Chondrocyte (in vitro differentiated cells): ENCODE measurements at regions not wholly inside any gene's neighbourhood (a gene's known extent, or its start where the extent isn't known, plus 50 kb on each side); places are given as distances from the start of the nearest gene placed in this dataset.

Experiments
- DNase-seq: peaks from one replicate; pipeline ENCODE4 v3.0.0; 2021; ENCODE audit warnings: mixed read lengths, low spot score
- H3K27ac Mint-ChIP-seq: one replicate; pipeline ENCODE4 v1.8.0; 2021; ENCODE audit warnings: mild to moderate bottlenecking, moderate library complexity, mixed read lengths; ENCODE audit not compliant: unreplicated experiment
- H3K27me3 Mint-ChIP-seq: 2 replicates; pipeline ENCODE4 v1.8.0; 2021; ENCODE audit warnings: low read depth, mixed read lengths
- H3K36me3 Mint-ChIP-seq: 2 replicates; pipeline ENCODE4 v1.8.0; 2021; ENCODE audit warnings: low read depth, mixed read lengths
- H3K4me1 Mint-ChIP-seq: 2 replicates; pipeline ENCODE4 v1.8.0; 2021; ENCODE audit warnings: low read depth, mild to moderate bottlenecking, mixed read lengths
- H3K4me3 Mint-ChIP-seq: one replicate; pipeline ENCODE4 v1.8.0; 2021; ENCODE audit warnings: mild to moderate bottlenecking, moderate library complexity, mixed read lengths; ENCODE audit not compliant: unreplicated experiment
- H3K9me3 Mint-ChIP-seq: 2 replicates; pipeline ENCODE4 v1.8.0; 2021; ENCODE audit warnings: low read depth, mixed read lengths
- TF ChIP-seq, protein P1 (sequence below): fragments of 200-600 bp; sonication (generic); IDR thresholded peaks from 2 replicates; pipeline ENCODE4 v1.5.0; 2021; ENCODE audit warnings: antibody characterized with exemption, mild to moderate bottlenecking, moderate library complexity

DNA sequence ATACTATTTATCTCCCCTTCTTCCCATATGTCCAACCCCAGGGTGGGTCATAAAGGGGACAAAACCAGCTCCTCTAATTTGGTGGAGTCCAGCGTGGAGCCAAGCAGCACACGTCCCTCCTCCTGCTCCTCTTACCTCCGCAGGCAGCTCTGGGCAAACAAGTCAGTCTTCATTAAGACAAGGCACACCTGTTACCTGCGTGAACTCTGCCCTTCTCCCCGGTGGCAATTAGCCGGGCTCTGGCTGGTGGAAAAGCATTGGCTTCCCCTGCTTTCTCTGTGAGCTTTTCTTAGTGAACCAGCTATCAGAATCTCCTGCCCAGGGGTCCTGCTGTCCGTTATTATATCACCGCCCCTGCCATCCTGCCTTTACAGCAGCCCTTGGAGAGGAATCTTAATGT, 418.7 kb upstream of the CADM1 start:
- Mint-ChIP-seq H3K9me3 (no peaks in the 10 kb centered on the region), H3K36me3 (peaks cover 2% of the 10 kb centered on the region), H3K4me1 (peaks cover 16% of the 10 kb centered on the region), H3K27ac (no peak overlapping the region), H3K27me3 (peaks cover 18% of the 10 kb centered on the region), H3K4me3 (no peak overlapping the region)
- no peak for DNase-seq
- TF ChIP-seq, protein P1, sequence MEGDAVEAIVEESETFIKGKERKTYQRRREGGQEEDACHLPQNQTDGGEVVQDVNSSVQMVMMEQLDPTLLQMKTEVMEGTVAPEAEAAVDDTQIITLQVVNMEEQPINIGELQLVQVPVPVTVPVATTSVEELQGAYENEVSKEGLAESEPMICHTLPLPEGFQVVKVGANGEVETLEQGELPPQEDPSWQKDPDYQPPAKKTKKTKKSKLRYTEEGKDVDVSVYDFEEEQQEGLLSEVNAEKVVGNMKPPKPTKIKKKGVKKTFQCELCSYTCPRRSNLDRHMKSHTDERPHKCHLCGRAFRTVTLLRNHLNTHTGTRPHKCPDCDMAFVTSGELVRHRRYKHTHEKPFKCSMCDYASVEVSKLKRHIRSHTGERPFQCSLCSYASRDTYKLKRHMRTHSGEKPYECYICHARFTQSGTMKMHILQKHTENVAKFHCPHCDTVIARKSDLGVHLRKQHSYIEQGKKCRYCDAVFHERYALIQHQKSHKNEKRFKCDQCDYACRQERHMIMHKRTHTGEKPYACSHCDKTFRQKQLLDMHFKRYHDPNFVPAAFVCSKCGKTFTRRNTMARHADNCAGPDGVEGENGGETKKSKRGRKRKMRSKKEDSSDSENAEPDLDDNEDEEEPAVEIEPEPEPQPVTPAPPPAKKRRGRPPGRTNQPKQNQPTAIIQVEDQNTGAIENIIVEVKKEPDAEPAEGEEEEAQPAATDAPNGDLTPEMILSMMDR = no peak

DNA sequence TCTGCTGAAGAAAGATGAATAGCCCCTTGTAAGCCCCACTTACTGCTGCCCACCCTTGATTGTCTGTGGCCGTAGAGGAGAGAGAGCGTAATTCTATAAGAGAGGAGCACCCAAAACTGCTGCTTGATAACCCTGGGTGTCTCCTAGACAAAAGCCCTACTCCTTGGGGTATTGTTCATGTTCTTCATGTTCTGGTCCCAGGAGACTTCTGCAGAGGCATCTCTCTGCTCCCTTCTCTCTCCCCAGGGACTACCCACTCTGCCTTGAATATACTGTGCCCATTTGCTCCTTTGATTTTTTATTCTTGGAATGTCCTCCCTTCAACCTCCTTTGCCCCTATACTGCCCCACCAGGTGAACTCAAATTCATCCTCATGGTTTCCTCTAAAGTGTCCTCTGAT, 417.8 kb upstream of the CADM1 start:
- Mint-ChIP-seq H3K9me3 (no peaks in the 10 kb centered on the region), H3K36me3 (peaks cover 2% of the 10 kb centered on the region), H3K27me3 (peaks cover 16% of the 10 kb centered on the region)

DNA sequence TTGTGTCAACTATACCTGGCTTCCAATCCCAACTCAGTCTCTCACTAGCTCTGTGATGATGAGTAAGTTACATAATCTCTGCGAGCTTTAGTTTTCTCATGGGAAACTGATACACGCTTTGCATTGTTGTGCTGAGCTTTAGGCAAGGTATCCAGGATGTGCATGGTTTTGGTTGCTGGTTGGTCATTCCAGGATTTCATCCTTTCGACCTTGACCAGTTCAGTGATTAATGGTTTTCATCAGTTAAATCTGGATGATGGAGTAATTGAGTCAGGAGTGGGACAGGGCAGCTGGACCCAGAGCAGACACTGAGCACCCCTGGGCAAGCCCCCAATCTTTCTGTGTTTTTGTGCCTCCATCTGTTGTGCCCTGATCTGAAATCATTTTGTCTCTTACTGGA, 417.3 kb upstream of the CADM1 start:
- Mint-ChIP-seq H3K4me3 (no peak overlapping the region), H3K4me1 (peaks cover 16% of the 10 kb centered on the region), H3K36me3 (peaks cover 2% of the 10 kb centered on the region), H3K27ac (no peak overlapping the region), H3K9me3 (no peaks in the 10 kb centered on the region), H3K27me3 (peaks cover 17% of the 10 kb centered on the region)
- no peak for DNase-seq
- TF ChIP-seq, protein P1 = no peak

More for the DNA sequence above, 417.8 kb upstream of the CADM1 start:
- H3K4me1 Mint-ChIP-seq = peaks cover 16% of the 10 kb centered on the region
- TF ChIP-seq, protein P1 = no peak
- no peak overlapping the region for H3K4me3 Mint-ChIP-seq
- H3K27ac Mint-ChIP-seq = no peak overlapping the region
- DNase-seq = no peak

GRCh38 chr11:115920841-115921480, 416.7 kb upstream of the CADM1 start:
- Mint-ChIP-seq H3K36me3 (no peaks in the 10 kb centered on the region), H3K27ac (no peak overlapping the region), H3K4me3 (no peak overlapping the region)

GRCh38 chr11:115920092-115920461, 415.9 kb upstream of the CADM1 start:
- no peak overlapping the region for H3K4me3 Mint-ChIP-seq
- H3K36me3 Mint-ChIP-seq = no peaks in the 10 kb centered on the region
- peaks cover 13% of the 10 kb centered on the region for H3K27me3 Mint-ChIP-seq

More at GRCh38 chr11:115920841-115921480, 416.7 kb upstream of the CADM1 start:
- no peaks in the 10 kb centered on the region for H3K9me3 Mint-ChIP-seq
- H3K4me1 Mint-ChIP-seq = peaks cover 16% of the 10 kb centered on the region
- DNase-seq = no peak
- TF ChIP-seq, protein P1 = no peak
- peaks cover 13% of the 10 kb centered on the region for H3K27me3 Mint-ChIP-seq

More at GRCh38 chr11:115920092-115920461, 415.9 kb upstream of the CADM1 start:
- Mint-ChIP-seq H3K4me1 (peaks cover 16% of the 10 kb centered on the region), H3K9me3 (no peaks in the 10 kb centered on the region), H3K27ac (no peak overlapping the region)
- DNase-seq = no peak
- TF ChIP-seq, protein P1 = no peak
